GM13977 (cell line): ENCODE measurements at regions not wholly inside any gene's neighbourhood (a gene's known extent, or its start where the extent isn't known, plus 50 kb on each side); places are given as distances from the start of the nearest gene placed in this dataset.

Experiments
- DNase-seq: peaks from one replicate; pipeline ENCODE4 v3.0.0; 2012; ENCODE audit warnings: low spot score
- in situ Hi-C: fragments of 300-500 bp; cut with MboI; formaldehyde crosslinking; loops from one replicate; pipeline ENCODE4 v1.12.0; 2022; ENCODE audit warnings: low sequenced_read_pairs, low pct_unique_long_range_greater_than_20kb, mixed read lengths, inconsistent platforms; ENCODE audit not compliant: unreplicated experiment
- TF ChIP-seq, protein P1 (sequence below): IDR thresholded peaks from 2 replicates; pipeline ENCODE4 v1.5.1; 2012; ENCODE audit warnings: mild to moderate bottlenecking, control low read depth; ENCODE audit not compliant: insufficient read depth; ENCODE audit errors: extremely low read depth, missing control alignments

DNA sequence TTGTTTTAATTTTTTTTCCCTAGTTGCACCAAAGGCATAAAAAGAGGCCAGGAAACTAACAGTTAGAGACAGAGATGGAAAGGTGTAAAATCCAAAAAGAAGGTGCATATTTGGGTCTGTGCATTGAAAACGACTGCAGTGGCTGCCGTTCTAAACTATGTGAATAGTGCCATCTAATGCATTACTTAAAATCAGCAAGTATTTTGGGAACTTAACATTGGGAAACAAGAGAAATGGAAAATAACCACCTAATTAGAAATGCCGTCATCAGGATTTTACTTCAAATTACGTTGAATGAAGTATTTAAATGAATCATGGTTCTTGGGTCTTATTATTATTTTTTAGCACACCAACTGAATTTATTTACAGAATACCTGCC, 189.5 kb upstream of the MIR17HG start:
- TF ChIP-seq, protein P1, sequence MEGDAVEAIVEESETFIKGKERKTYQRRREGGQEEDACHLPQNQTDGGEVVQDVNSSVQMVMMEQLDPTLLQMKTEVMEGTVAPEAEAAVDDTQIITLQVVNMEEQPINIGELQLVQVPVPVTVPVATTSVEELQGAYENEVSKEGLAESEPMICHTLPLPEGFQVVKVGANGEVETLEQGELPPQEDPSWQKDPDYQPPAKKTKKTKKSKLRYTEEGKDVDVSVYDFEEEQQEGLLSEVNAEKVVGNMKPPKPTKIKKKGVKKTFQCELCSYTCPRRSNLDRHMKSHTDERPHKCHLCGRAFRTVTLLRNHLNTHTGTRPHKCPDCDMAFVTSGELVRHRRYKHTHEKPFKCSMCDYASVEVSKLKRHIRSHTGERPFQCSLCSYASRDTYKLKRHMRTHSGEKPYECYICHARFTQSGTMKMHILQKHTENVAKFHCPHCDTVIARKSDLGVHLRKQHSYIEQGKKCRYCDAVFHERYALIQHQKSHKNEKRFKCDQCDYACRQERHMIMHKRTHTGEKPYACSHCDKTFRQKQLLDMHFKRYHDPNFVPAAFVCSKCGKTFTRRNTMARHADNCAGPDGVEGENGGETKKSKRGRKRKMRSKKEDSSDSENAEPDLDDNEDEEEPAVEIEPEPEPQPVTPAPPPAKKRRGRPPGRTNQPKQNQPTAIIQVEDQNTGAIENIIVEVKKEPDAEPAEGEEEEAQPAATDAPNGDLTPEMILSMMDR = no peak
- DNase-seq = no peak
- in situ Hi-C loops = no loop called here

DNA sequence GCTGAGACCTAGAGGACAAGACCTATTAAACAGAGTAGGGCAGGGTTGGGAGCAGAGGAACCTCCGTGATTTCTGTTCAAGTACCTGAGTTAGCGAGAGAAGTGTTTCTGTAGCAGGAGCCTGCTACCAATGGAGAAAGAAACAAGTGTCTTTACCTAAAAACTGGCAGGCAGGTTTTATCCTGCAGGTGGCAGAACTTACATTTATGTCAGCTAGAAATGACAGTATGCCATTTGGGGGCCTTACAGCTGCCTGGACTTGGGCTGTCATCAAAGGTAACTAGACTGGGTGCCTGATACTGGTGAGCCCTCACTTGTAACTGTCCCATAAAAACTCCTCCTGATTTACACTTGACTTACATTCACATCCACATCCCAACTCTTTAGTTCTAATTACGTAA, 185.3 kb upstream of the MIR17HG start:
- TF ChIP-seq, protein P1 = no peak
- DNase-seq = no peak
- in situ Hi-C loops = no loop called here

DNA sequence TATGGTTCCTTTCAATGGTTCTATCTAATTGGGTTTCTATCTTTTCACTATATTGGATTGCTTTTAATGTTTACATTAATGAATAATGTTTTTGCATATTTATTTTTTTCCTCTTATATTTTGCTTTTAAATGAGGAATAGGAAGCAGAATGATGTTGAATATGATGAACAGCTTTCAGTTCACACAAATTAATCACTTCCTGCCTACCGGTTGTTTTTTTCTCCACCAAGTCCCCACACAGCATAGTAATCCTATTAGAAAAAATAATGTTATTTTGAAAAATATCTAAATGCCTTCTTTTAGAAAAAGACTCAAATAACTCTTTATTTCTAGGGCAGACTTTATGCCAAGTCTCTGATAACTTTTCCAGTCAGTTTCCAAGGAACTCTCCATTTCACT, 184.9 kb upstream of the MIR17HG start:
- in situ Hi-C loops = no loop called here
- TF ChIP-seq, protein P1 = no peak
- no peak for DNase-seq

DNA sequence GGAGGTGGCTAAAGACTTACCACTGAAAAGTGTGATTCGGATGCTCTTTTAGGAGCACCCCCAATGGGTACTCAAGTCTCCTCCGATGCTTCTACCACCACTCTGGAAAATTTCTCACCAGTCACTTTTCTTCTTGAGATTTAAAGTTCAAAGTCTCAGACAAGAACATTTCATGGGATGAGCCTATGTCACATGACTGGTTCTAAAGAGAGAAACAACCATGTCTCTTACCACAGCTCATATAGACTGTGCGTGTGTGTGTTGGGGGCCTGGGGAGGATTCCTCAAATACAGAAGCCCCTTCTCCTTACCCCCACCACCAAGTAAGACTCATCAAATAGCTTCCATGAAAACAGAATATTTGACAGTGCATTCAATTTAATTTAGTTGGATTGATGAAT, 181.7 kb upstream of the MIR17HG start:
- in situ Hi-C loops = no loop called here
- no peak for DNase-seq
- TF ChIP-seq, protein P1 = no peak

DNA sequence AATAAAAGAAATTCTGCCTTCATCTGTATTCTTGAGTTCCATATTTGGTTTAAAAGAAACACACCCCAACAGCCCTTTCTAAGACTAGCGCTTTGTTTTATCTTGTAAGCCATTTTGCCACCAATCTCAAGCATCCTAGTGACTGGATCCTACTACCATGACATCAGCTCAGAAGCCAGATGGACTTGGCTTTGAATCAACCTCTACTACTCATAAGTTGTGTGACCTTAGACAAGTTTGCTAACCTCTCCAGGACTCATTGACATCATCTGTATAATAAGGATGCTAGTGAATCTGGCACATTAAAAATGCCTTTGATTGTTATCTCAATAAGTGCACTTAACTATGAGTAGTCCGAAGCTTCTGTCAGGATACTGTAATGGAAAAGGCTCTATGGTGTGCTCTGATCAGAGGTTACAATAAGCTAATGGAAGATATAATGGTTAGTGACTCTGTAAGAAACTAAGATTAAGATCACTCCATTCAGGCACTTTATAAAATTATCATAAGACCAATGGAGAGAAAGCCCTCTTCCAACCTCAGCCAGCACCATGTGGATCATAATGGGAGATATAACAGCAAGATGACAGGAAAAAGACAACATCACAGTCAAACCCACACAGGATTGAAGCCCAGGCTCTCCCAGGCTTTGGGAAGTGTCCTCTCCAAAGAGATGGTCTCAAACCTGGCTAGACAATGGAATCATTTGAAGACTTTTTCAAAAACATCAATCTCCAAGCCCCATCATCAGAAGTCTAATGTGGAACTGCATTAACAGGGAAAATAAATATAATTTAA, 180.6 kb upstream of the MIR17HG start:
- in situ Hi-C loops = no loop called here
- DNase-seq = no peak
- TF ChIP-seq, protein P1 = no peak

DNA sequence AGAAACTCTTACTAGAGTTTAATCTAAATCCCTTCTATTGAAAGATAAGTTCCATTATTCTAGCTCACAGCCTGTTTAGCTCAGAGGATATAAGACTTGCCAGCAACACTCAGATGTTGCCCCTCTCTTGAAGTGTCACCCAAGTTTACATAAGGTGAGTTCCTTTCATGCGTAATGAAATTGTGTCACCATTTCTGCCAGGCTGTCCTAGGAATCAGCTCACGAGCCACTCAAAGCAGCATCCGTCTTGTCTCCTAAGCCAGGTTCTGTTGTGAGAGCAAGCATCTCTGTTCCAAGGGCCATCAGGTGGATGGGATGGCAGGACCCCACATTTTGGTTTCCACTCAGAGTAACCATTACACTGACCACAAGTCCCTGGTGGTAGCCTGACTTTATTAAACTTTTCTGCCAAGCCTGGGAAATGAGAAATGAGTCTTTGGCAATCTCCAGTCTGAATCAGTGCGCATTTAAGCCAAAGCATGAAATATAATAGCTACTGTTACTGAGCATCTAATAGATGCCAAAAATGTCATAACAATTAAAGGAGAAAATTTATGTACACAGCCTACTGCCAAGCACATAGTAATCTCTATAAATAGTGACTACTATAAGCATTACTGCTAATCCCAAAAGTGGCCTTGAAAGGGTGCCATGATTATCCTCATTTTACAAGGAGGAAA, 179.6 kb upstream of the MIR17HG start:
- TF ChIP-seq, protein P1 = no peak
- in situ Hi-C loops = no loop called here
- no peak for DNase-seq

DNA sequence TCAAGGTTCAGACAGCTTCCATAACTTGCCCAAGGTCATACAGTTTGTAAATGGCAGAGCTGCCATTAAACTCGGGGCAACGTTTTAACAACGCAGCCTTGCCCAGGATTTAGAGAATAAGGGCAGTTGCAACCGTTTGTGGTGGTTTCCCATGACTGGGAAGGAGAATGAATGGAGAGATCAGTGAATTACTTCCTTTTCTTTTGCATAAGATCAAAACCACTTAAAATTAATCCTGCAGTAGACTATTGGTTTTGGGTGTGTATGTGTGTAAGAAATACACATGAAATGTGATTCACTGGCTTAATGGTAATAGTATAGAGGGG, 179.1 kb upstream of the MIR17HG start:
- in situ Hi-C loops = no loop called here
- TF ChIP-seq, protein P1 = no peak
- DNase-seq = no peak
